GM21423 (cell line): ENCODE measurements at regions not wholly inside any gene's neighbourhood (a gene's known extent, or its start where the extent isn't known, plus 50 kb on each side); places are given as distances from the start of the nearest gene placed in this dataset.
"Not testable (repeated sequence)": the region's sequence is repeated elsewhere in the genome, so short reads cannot be mapped to it uniquely, and the experiment has no call there.

Source experiments
- ATAC-seq: cut with Tn5 transposase; IDR thresholded peaks from one replicate; pipeline ENCODE4 v1.9.1; 2021; ENCODE audit warnings: mild to moderate bottlenecking, moderate library complexity; ENCODE audit not compliant: unreplicated experiment

GRCh38 chr14:105620865-105621471 is 94.6 kb downstream of the TMEM121 start:
- ATAC-seq: not testable (repeated sequence)

DNA sequence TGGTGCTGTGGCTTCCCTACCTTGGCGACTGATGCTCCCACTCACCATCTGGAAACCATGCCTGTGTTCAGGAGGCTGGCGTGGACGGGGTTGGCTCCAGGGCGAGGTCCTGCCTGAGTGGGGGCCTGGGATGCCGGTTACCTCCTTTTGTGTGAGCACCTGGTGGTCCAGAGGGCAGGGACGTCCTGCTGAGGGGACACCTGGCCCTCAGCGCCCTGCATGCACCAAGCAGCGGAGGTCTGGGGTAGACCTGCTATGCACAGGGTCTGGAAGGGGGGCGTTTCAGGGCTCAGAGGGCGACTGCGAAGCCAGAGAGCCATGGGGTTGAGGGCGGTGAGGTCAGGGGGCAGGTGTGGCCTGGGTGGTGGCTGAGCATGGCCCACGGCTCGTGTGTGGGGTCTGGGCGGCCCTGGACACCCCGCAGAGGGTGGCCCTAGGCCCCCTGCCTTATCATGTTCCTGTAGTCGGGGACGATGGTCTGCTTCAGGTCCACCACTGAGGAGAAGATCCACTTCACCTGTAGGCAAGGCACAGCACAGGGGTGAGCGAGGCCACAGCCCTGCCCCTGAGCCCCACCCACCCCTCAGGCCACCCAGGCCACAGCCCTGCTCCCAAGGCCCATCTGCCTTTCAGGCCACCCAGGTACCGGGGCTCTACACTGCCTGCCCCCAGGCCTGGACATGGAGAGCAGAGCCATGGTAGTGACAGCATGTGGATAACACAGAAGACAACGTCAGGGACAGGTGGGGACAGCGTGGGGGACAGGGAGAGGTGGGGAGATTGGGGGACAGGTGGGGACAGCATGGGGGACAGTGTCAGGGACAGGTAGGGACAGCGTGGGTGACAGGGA is 95.3 kb downstream of the TMEM121 start:
- ATAC-seq: not testable (repeated sequence)

DNA sequence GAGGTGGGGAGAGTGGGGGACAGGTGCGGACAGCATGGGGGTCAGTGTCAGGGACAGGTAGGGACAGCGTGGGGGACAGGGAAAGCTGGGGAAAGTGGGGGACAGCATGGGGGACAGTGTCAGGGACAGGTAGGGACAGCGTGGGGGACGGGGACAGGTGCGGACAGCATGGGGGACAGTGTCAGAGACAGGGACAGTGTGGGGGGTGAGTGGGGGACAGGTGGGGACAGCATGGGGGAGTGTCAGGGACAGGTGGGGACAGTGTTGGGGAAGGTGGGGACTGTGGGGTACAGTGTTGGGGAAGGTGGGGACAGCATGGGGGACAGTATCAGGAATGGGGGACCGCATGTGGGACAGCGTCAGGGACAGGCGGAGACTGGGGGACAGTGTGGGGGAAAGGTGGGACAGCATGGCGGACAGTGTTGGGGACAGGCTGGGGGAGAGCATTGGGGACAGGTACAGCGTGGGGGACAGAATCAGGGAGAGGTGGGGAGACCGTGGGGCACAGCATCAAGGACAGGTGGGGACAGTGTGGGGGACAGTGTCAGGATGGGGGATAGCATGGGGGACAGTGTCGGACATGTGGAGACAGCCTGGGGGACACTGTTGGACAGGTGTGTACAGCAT is 96.1 kb downstream of the TMEM121 start:
- ATAC-seq: no peak

DNA sequence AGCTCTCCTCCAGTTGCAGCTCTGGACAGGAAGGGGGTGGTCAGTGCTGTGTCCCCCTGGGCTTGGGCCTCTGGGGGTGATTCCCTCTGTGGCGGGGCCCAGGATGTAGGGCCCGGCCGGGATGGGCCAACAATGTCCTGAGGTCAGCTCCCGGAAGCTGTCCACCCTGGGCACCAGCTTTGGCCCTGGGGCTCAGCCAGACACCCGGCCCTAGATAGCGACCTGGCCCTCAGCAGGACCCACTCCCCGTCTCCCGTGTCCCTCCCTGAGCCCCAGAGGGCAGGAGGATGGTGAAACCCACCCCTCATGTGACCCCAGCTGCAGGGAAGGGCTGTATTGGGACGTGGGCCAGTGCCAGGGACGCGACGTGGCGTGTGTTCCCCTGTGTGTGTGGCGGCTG is 96.8 kb downstream of the TMEM121 start:
- ATAC-seq: not testable (repeated sequence)

- ATAC-seq: not testable (repeated sequence)
These were observed 98.0 kb downstream of the TMEM121 start for GRCh38 chr14:105624346-105624745.

DNA sequence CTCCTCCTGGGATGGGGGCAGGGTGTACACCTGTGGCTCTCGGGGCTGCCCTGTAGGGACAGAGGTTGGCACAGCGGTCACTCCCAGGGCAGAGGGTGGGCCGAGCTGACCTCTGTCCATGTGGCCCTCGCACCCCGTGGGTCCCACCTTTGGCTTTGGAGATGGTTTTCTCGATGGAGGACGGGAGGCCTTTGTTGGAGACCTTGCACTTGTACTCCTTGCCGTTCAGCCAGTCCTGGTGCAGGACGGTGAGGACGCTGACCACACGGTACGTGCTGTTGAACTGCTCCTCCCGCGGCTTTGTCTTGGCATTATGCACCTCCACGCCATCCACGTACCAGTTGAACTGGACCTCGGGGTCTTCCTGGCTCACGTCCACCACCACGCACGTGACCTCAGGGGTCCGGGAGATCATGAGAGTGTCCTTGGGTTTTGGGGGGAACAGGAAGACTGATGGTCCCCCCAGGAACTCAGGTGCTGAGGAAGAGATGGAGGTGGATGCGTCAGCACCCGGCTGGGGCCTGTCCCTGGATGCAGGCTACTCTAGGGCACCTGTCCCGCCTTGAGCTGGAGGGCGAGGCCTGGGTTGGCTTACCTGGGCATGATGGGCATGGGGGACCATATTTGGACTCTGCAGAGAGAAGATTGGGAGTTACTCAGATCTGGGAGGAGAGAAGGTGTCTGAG is 98.5 kb downstream of the TMEM121 start:
- ATAC-seq: not testable (repeated sequence)

GRCh38 chr14:105625448-105625847 is 99.1 kb downstream of the TMEM121 start:
- ATAC-seq: not testable (repeated sequence)

DNA sequence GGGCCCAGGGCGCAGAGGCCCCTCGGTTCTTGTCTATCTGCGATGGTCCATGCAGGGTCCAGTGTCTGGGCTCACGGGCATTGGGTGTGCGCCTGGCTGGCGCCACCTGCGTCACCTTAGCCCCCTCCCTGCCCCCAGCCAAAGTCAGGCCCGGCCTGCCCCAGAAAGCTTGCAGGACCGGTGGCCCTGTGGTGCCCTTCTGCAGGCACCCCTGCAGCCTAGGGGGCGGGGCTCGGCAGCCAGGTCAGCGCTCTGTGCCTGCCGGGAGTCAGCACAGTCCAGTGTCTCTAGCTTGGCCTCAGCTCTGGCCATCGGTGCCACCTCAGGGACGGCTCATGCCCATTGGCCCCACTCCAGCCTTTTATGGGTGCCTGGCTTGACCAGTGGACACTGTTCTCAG is 99.7 kb downstream of the TMEM121 start:
- not testable (repeated sequence) for ATAC-seq

GRCh38 chr14:105626651-105627050 is 100.3 kb downstream of the TMEM121 start:
- ATAC-seq: not testable (repeated sequence)

DNA sequence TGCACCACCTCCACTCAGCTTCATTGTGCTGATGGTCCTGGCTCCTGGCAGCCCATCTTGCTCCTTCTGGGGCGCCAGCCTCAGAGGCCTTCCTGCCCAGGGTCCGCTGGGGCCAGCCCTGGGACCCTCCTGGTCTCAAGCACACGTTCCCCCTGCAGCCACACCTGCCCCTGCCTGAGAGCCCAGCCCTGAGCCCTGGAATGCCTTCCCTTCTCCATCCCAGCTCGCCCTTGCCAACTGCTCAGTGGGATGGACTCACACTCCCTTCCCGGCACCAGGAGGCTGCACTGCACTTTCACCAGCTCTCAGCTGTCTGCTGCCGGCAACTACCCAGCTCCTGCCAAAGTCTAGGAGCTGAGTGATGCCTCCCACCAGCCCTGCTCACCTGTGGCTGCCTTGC is 100.9 kb downstream of the TMEM121 start:
- ATAC-seq: not testable (repeated sequence)

DNA sequence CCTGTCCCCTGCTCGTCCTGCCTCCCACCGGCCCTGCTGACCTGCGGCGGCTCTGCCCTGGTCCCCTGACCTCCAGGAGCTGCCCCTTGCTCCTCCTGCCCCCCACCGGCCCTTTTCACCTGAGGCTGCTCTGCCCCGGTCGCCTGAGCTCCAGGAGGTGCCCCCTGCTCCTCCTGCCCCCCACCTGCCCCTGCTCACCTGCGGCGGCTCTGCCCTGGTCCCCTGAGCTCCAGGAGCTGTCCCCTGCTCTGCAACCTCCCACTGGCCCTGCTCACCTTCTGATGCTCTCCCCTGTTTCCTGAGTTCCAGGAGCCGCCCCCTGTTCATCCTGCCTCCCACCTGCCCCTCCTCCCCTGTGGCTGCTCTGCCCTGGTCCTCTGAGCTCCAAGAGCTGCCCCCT is 101.3 kb downstream of the TMEM121 start:
- ATAC-seq: no peak

GRCh38 chr14:105628126-105628525 is 101.7 kb downstream of the TMEM121 start:
- not testable (repeated sequence) for ATAC-seq

- not testable (repeated sequence) for ATAC-seq
These were observed 102.2 kb downstream of the TMEM121 start for GRCh38 chr14:105628531-105629067.

DNA sequence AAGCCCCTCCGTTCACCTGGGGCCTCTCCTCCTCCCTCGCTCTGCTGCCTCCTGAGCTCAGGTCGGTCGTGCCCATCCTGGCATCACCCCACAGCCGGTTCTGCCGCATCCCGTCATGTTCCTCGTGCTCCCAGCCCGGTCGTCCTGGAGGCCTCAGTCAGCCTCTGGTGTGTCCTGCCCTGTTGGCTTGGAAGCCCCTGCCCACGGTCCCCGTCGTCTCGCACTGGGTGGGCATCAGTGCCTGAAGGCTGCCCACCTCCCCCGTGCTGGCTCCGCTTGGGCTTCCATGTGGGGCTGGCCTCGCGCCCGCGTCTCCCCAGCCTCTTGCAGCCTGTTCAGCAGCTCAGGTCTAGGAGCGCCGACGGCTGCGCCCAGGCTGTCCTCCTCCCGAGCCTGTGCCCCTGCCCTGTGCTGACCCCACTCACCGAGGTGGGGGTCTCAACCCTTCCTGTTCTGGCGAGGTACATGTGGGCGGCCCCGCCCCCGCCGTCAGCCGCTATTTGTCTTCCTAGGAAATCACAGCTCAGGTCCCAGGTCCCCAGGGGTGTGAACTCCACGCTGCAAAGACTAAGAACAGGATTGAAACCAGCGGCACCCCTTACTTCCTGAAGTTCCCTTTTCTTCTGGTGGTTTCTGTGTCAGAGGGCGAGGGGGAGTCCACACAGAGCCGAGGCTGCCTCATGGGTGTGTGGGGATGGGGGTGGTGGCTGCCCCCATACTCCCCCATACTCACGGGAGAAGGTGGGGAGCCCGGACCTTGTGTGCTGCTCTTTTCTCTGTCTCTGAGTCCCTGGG is 102.9 kb downstream of the TMEM121 start:
- not testable (repeated sequence) for ATAC-seq

- no peak for ATAC-seq
These were observed 103.5 kb downstream of the TMEM121 start for GRCh38 chr14:105629886-105630215.

- not testable (repeated sequence) for ATAC-seq
These were observed 104.0 kb downstream of the TMEM121 start for GRCh38 chr14:105630293-105630934.

GRCh38 chr14:105630935-105631779 is 104.8 kb downstream of the TMEM121 start:
- not testable (repeated sequence) for ATAC-seq

GRCh38 chr14:105632010-105632409 is 105.6 kb downstream of the TMEM121 start:
- ATAC-seq: no peak

DNA sequence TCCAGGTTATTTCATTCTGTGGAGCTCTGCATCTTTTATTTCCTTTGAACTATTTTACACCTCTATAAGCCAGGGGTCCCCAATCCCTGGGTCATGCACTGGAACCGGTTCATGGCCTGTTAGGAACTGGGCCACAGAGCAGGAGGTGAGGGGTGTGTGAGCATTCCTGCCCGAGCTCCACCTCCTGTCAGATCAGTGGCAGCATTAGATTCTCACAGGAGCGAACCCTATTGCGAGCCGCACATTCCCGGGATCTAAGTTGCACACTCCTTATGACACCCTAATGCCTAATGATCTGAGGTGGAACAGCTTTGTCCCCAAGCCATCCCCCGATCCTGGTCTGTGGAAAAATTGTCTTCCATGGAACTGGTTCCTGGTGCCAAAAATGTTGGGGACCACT is 107.2 kb downstream of the TMEM121 start:
- ATAC-seq: not testable (repeated sequence)
